DND-41 (cell line): ENCODE measurements at regions not wholly inside any gene's neighbourhood (a gene's known extent, or its start where the extent isn't known, plus 50 kb on each side); places are given as distances from the start of the nearest gene placed in this dataset.

Experiments
- CTCF ChIP-seq: IDR thresholded peaks from 2 replicates; pipeline ENCODE4 v1.5.1; 2012; ENCODE audit warnings: borderline replicate concordance, low read length, moderate library complexity, mild to moderate bottlenecking; ENCODE audit not compliant: poor library complexity, severe bottlenecking; ENCODE audit errors: extremely low read depth
- EZH2 ChIP-seq: IDR thresholded peaks from 3 replicates; pipeline ENCODE4 v1.6.1; 2012; ENCODE audit warnings: borderline replicate concordance, low read depth, mild to moderate bottlenecking, moderate library complexity, low read length, inconsistent platforms; ENCODE audit not compliant: severe bottlenecking

- TF ChIP-seq CTCF (no peak), EZH2 (no peak)
These were observed 112.8 kb upstream of the HPF1 start for GRCh38 chr4:169870507-169870906.
